ENCODE measurements at regions not wholly inside any gene's neighbourhood (a gene's known extent, or its start where the extent isn't known, plus 50 kb on each side); places are given as distances from the start of the nearest gene placed in this dataset.

GRCh38 chr17:53313746-53314145, 509.0 kb upstream of the KIF2B start:
- FAIRE-seq = no peak
- H3K4me1 ChIP-seq = no peaks in the 10 kb centered on the region
- 6% methylated on average over 2 of the region's 2 CpGs for WGBS (ENCODE audit: missing lambda C conversion rate)
- TF ChIP-seq MAZ (IDR thresholded peaks at IDR 0.05; ENCODE audit: borderline replicate concordance, low read depth, low read length) = no peak
- TF ChIP-seq KDM5A (IDR thresholded peaks at IDR 0.05) = no peak
- TF ChIP-seq PHF8 (IDR thresholded peaks at IDR 0.05; ENCODE audit: borderline replicate concordance, low read depth) = no peak
- no peak for TF ChIP-seq MYC (IDR thresholded peaks at IDR 0.05; ENCODE audit: borderline replicate concordance, low read length)
- TF ChIP-seq RARB (CRISPR knock-in tag; IDR thresholded peaks at IDR 0.05) = no peak
- no peak for TF ChIP-seq BCL3 (IDR thresholded peaks at IDR 0.05)
- TF ChIP-seq ZNF302 (CRISPR knock-in tag; IDR thresholded peaks at IDR 0.05) = no peak
- no peak for TF ChIP-seq ZSCAN20 (CRISPR knock-in tag; IDR thresholded peaks at IDR 0.05)
- TF ChIP-seq RNF2 (IDR thresholded peaks at IDR 0.05; ENCODE audit: borderline replicate concordance, low read depth) = no peak
- TF ChIP-seq MAFK (IDR thresholded peaks at IDR 0.05; ENCODE audit: partially characterized antibody) = no peak
- H3K27ac ChIP-seq = no peak overlapping the region
- peaks cover 9% of the 10 kb centered on the region; the same call in 1 of the 3 replicates for H3K9me3 ChIP-seq
- DNase-seq (ENCODE audit: low read depth in 1 of 2, low spot score in 1 of 2) = no peak
- CTCF ChIA-PET = no interaction called here
- ATAC-seq = no peak
- H3K4me2 ChIP-seq = no peak overlapping the region
- POLR2A ChIA-PET = no interaction called here
- H3K4me3 ChIP-seq = no peak overlapping the region

- H3K27ac ChIP-seq = no peak overlapping the region
- whole genome bisulfite sequencing (ENCODE audit: missing lambda C conversion rate) = 6% methylated on average over 1 of the region's 1 CpG
- H3K4me1 ChIP-seq = no peaks in the 10 kb centered on the region
- ChIA-PET CTCF (no interaction called here), POLR2A (no interaction called here)
- TF ChIP-seq FOSB (CRISPR knock-in tag; IDR thresholded peaks at IDR 0.05) (no peak), NR3C1 (IDR thresholded peaks at IDR 0.05) (no peak)
- no peak overlapping the region for H3K4me3 ChIP-seq
- H3K9me3 ChIP-seq = no peaks in the 10 kb centered on the region
- DNase-seq (ENCODE audit: low read depth in 1 of 2, low spot score in 1 of 2) (no peak), ATAC-seq (no peak), FAIRE-seq (no peak)
- no peak overlapping the region for H3K4me2 ChIP-seq
Observed at GRCh38 chr17:53278466-53278865, 544.3 kb upstream of the KIF2B start.

- WGBS (ENCODE audit: missing lambda C conversion rate) = 0% methylated on average over 2 of the region's 2 CpGs
- H3K4me2 ChIP-seq = no peak overlapping the region
- TF ChIP-seq SREBF2 (IDR thresholded peaks at IDR 0.05) = no peak
- TF ChIP-seq CTCF (IDR thresholded peaks at IDR 0.05) = no peak
- TF ChIP-seq HEYL (CRISPR knock-in tag; IDR thresholded peaks at IDR 0.05) = no peak
- TF ChIP-seq RAD21 (conservative IDR thresholded peaks at IDR 0.05 in 1 of 2, IDR thresholded peaks at IDR 0.05 in 1 of 2) = no peak
- TF ChIP-seq HES2 (IDR thresholded peaks at IDR 0.05) = no peak
- no peak for TF ChIP-seq HOXB5 (CRISPR knock-in tag; IDR thresholded peaks at IDR 0.05)
- no peak for TF ChIP-seq NR3C1 (IDR thresholded peaks at IDR 0.05)
- TF ChIP-seq USF2 (IDR thresholded peaks at IDR 0.05) = no peak
- no peak for TF ChIP-seq TP53 (CRISPR knock-in tag; IDR thresholded peaks at IDR 0.05)
- TF ChIP-seq MYC (IDR thresholded peaks at IDR 0.05; ENCODE audit: borderline replicate concordance, low read length) = no peak
- TF ChIP-seq FOXS1 (CRISPR knock-in tag; IDR thresholded peaks at IDR 0.05) = no peak
- TF ChIP-seq ZC3H11A (IDR thresholded peaks at IDR 0.05) = no peak
- TF ChIP-seq HOXB13 (CRISPR knock-in tag; IDR thresholded peaks at IDR 0.05; ENCODE audit: low read depth) = no peak
- no peak for TF ChIP-seq E2F6 (IDR thresholded peaks at IDR 0.05; ENCODE audit: borderline replicate concordance, low read depth)
- no peak for TF ChIP-seq BHLHE40 (IDR thresholded peaks at IDR 0.05; ENCODE audit: low read depth, low read length)
- FAIRE-seq (no peak), ATAC-seq (no peak), DNase-seq (ENCODE audit: low read depth in 1 of 2, low spot score in 1 of 2) (no peak)
- H3K27ac ChIP-seq = no peak overlapping the region
- POLR2A ChIA-PET = no interaction called here
- H3K9me3 ChIP-seq = no peaks in the 10 kb centered on the region
- CTCF ChIA-PET = no interaction called here
- no peak overlapping the region for H3K4me3 ChIP-seq
- H3K4me1 ChIP-seq = no peaks in the 10 kb centered on the region
Observed at GRCh38 chr17:53273126-53273525, 549.6 kb upstream of the KIF2B start.

Data from A549 (cell line).